ENCODE measurements at regions not wholly inside any gene's neighbourhood (a gene's known extent, or its start where the extent isn't known, plus 50 kb on each side); places are given as distances from the start of the nearest gene placed in this dataset.

DNA sequence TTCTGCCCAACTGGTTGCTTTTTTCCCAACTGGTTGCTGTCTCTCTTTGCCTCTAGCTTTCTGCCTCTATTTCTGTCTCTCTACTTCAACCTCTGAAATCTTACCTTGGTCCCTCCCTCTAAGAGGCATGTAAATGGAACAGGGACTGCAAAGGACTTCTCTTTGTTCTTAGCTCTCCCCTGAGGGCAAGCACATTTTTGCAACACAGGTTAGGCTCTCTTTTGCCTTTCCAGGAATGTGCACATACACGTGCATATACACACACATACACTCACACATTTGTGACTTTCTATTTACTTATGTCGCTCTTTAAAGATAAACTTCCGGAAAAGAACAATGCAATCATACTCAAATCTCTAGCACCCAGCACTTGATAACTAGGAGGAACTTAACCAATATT is 262.6 kb upstream of the DDX18 start:
- TF ChIP-seq, protein P1, sequence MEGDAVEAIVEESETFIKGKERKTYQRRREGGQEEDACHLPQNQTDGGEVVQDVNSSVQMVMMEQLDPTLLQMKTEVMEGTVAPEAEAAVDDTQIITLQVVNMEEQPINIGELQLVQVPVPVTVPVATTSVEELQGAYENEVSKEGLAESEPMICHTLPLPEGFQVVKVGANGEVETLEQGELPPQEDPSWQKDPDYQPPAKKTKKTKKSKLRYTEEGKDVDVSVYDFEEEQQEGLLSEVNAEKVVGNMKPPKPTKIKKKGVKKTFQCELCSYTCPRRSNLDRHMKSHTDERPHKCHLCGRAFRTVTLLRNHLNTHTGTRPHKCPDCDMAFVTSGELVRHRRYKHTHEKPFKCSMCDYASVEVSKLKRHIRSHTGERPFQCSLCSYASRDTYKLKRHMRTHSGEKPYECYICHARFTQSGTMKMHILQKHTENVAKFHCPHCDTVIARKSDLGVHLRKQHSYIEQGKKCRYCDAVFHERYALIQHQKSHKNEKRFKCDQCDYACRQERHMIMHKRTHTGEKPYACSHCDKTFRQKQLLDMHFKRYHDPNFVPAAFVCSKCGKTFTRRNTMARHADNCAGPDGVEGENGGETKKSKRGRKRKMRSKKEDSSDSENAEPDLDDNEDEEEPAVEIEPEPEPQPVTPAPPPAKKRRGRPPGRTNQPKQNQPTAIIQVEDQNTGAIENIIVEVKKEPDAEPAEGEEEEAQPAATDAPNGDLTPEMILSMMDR (IDR thresholded peaks at IDR 0.05; ENCODE audit: low read length) = no peak
- no peak for TF ChIP-seq EZH2 (IDR thresholded peaks at IDR 0.05; ENCODE audit: borderline replicate concordance, low read length)
